NB4 (cell line): ENCODE measurements at regions not wholly inside any gene's neighbourhood (a gene's known extent, or its start where the extent isn't known, plus 50 kb on each side); places are given as distances from the start of the nearest gene placed in this dataset.

Experiments
- CTCF ChIP-seq: IDR thresholded peaks from one replicate; pipeline ENCODE4 v1.5.1; 2012; ENCODE audit warnings: low read depth, low read length
- MAX ChIP-seq: IDR thresholded peaks from 2 replicates; pipeline ENCODE4 v1.6.1; 2011; ENCODE audit warnings: low read depth, low read length

GRCh38 chr4:22881411-22881810 is 188.7 kb downstream of the GBA3 start:
- no peak for TF ChIP-seq CTCF
- no peak for TF ChIP-seq MAX
